ENCODE measurements at regions not wholly inside any gene's neighbourhood (a gene's known extent, or its start where the extent isn't known, plus 50 kb on each side); places are given as distances from the start of the nearest gene placed in this dataset.

DNA sequence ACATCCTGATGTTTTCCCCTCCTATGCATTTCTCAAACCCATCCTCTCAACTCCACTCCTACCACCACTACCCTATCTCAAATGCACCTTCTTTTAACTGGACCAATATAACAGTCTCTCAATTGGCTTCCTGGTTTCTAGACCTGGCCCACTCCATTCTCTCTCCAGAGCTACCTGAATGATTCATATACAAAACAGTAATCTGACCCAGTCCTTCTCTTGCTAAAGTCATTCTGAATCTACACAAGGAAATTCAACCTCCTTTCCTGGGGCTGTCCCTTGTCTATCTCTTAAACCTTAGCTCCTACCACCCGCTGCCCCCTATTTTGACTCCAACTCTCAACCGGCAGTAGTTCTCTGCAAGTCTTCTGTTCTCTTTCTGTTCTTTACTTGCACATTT lies 97.2 kb downstream of the PCSK1 start:
- Histone ChIP-seq H3K9ac (ENCODE audit: extremely low read depth, low read length, poor library complexity, severe bottlenecking) (no peak overlapping the region), H3K27ac (ENCODE audit: low read depth, low read length) (no peak overlapping the region), H3K27me3 (ENCODE audit: control insufficient read depth, insufficient read depth, low read length, poor library complexity, severe bottlenecking) (no peaks in the 10 kb centered on the region), H3K36me3 (ENCODE audit: control insufficient read depth, insufficient read depth, low read length) (no peaks in the 10 kb centered on the region), H3K9me3 (ENCODE audit: control insufficient read depth, low read length) (no peaks in the 10 kb centered on the region), H3K4me1 (ENCODE audit: control insufficient read depth, insufficient read depth, low read length) (peaks cover 19% of the 10 kb centered on the region), H3K4me3 (ENCODE audit: low read length) (no peak overlapping the region)
- 82% methylated on average over 2 of the region's 2 CpGs; no CpG with 5 or more reads in 1 of the 2 experiments for WGBS, 2 experiments (ENCODE audit: insufficient coverage in 1 of 2, insufficient read length in 1 of 2)
- peaks cover 31% of the 10 kb centered on the region for H3K4me1 Mint-ChIP-seq
- TF ChIP-seq, protein P1, sequence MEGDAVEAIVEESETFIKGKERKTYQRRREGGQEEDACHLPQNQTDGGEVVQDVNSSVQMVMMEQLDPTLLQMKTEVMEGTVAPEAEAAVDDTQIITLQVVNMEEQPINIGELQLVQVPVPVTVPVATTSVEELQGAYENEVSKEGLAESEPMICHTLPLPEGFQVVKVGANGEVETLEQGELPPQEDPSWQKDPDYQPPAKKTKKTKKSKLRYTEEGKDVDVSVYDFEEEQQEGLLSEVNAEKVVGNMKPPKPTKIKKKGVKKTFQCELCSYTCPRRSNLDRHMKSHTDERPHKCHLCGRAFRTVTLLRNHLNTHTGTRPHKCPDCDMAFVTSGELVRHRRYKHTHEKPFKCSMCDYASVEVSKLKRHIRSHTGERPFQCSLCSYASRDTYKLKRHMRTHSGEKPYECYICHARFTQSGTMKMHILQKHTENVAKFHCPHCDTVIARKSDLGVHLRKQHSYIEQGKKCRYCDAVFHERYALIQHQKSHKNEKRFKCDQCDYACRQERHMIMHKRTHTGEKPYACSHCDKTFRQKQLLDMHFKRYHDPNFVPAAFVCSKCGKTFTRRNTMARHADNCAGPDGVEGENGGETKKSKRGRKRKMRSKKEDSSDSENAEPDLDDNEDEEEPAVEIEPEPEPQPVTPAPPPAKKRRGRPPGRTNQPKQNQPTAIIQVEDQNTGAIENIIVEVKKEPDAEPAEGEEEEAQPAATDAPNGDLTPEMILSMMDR (conservative IDR thresholded peaks at IDR 0.05) = no peak
- no peaks in the 10 kb centered on the region for H3K9me3 Mint-ChIP-seq
- no peaks in the 10 kb centered on the region for H3K27me3 Mint-ChIP-seq (ENCODE audit: insufficient read depth)
- H3K4me3 Mint-ChIP-seq = no peak overlapping the region
- no peak overlapping the region for H3K27ac Mint-ChIP-seq
- no peaks in the 10 kb centered on the region for H3K36me3 Mint-ChIP-seq (ENCODE audit: low read depth)
- no peak for DNase-seq

DNA sequence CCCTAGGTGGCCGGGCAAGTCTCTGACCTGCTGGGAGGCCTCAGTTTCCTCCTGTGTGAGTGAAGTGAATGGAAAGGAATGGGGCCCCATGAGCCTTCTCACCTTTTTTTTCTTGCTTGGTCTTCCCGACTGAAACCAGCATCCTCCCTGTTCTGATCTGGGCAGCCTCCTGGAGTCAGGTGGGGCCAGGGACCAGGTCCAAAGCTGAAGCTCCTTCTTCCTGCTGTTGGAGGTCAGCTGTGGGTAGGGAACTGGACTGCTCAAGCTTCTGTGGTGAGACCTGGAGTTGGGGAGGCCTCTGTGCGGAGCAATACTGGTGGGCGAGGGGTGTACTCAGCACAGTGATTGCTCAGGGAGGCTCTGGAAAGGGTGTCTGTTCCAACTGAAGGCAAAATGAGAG lies 99.7 kb downstream of the PCSK1 start:
- Mint-ChIP-seq H3K4me3 (no peak overlapping the region), H3K36me3 (ENCODE audit: low read depth) (no peaks in the 10 kb centered on the region), H3K27me3 (ENCODE audit: insufficient read depth) (no peaks in the 10 kb centered on the region), H3K9me3 (no peaks in the 10 kb centered on the region), H3K4me1 (peaks cover 24% of the 10 kb centered on the region), H3K27ac (no peak overlapping the region)
- 90% methylated on average over 4 of the region's 4 CpGs; no CpG with 5 or more reads in 1 of the 2 experiments for WGBS, 2 experiments (ENCODE audit: insufficient coverage in 1 of 2, insufficient read length in 1 of 2)
- Histone ChIP-seq H3K27ac (ENCODE audit: low read depth, low read length) (no peak overlapping the region), H3K27me3 (ENCODE audit: control insufficient read depth, insufficient read depth, low read length, poor library complexity, severe bottlenecking) (no peaks in the 10 kb centered on the region), H3K4me1 (ENCODE audit: control insufficient read depth, insufficient read depth, low read length) (peaks cover 19% of the 10 kb centered on the region), H3K4me3 (ENCODE audit: low read length) (no peak overlapping the region), H3K9ac (ENCODE audit: extremely low read depth, low read length, poor library complexity, severe bottlenecking) (no peak overlapping the region), H3K36me3 (ENCODE audit: control insufficient read depth, insufficient read depth, low read length) (no peaks in the 10 kb centered on the region), H3K9me3 (ENCODE audit: control insufficient read depth, low read length) (no peaks in the 10 kb centered on the region)
- DNase-seq = no peak
- TF ChIP-seq, protein P1 (conservative IDR thresholded peaks at IDR 0.05) = no peak

DNA sequence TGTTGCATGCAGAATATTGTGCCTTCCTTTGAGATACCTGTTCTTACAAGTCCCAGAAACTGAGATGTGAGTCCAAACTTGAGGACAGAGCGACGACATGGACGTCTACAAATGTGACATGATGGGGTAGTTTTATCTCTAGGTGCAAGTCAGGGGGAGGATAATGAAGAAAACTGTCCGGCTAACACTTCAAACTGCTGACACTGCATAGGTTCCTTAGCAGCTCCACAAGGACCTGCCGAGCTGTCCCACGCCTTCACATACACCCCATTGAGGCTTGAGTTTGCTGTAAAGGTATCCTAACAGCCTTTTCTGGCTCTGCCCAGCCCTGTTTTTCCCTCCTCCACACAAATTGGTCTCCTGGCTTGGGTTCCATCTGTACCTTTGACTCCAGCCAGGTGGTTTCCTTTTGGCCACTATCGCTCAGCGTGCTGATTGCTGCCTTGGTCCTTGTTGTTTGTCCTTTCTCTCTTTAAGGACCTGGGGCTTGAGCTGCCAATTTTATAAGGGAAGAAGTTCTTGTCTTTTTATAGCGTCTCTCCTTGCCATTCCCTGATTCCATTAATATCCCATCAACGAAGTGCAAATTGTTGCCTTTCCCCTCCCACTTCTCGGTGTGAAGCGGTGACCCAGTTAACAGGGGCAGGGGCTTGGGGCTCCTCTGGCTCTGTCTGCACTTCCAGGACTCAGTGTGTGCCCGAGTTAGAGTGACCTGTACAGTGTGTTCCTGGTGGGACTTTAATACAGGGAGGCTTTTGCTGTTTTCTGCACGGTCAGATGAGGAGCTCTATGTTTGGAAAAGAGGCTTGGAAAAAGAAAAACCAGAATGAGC lies 100.3 kb downstream of the PCSK1 start:
- H3K4me1 ChIP-seq (ENCODE audit: control insufficient read depth, insufficient read depth, low read length) = peaks cover 16% of the 10 kb centered on the region
- Mint-ChIP-seq H3K4me3 (no peak overlapping the region), H3K27me3 (ENCODE audit: insufficient read depth) (no peaks in the 10 kb centered on the region), H3K36me3 (ENCODE audit: low read depth) (no peaks in the 10 kb centered on the region), H3K27ac (no peak overlapping the region), H3K9me3 (no peaks in the 10 kb centered on the region), H3K4me1 (peaks cover 24% of the 10 kb centered on the region)
- DNase-seq = no peak
- H3K9me3 ChIP-seq (ENCODE audit: control insufficient read depth, low read length) = no peaks in the 10 kb centered on the region
- H3K36me3 ChIP-seq (ENCODE audit: control insufficient read depth, insufficient read depth, low read length) = no peaks in the 10 kb centered on the region
- 90 to 97% methylated on average over 11 to 14 of the region's 14 CpGs for WGBS, 2 experiments (ENCODE audit: insufficient coverage in 1 of 2, insufficient read length in 1 of 2)
- H3K27ac ChIP-seq (ENCODE audit: low read depth, low read length) = no peak overlapping the region
- H3K27me3 ChIP-seq (ENCODE audit: control insufficient read depth, insufficient read depth, low read length, poor library complexity, severe bottlenecking) = no peaks in the 10 kb centered on the region
- TF ChIP-seq, protein P1 (conservative IDR thresholded peaks at IDR 0.05) = no peak
- H3K4me3 ChIP-seq (ENCODE audit: low read length) = no peak overlapping the region
- no peak overlapping the region for H3K9ac ChIP-seq (ENCODE audit: extremely low read depth, low read length, poor library complexity, severe bottlenecking)
